ENCODE measurements at regions not wholly inside any gene's neighbourhood (a gene's known extent, or its start where the extent isn't known, plus 50 kb on each side); places are given as distances from the start of the nearest gene placed in this dataset.
A peak's percentile ranks its signal among the peaks of the same experiment; 100 is the strongest.

GRCh38 chr10:31081937-31082840 lies 50.5 kb upstream of the ZNF438 start:
- no peak for DNase-seq (ENCODE audit: low read depth)

DNA sequence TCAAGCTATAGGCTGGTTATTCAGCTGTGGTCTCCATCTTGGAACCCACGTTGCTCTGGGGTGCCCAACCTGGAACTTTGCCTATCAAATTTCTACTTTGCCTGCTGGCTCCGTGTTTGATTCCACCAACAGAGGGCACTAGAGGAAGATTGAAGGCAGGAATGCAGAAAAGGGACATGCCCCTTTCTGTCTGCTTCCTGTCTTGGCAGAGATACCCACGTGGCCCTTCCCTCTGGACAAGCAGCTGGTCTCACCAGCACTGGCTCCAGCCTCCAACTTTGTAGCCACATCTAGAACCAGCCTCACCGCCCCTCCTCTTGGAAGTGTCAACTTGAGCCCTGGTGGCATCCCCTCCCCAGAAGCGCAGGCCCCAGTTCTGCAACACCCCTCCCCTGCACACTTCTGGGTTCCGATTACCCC lies 52.1 kb upstream of the ZNF438 start:
- DNase-seq (ENCODE audit: low read depth) = peak; percentile 2

DNA sequence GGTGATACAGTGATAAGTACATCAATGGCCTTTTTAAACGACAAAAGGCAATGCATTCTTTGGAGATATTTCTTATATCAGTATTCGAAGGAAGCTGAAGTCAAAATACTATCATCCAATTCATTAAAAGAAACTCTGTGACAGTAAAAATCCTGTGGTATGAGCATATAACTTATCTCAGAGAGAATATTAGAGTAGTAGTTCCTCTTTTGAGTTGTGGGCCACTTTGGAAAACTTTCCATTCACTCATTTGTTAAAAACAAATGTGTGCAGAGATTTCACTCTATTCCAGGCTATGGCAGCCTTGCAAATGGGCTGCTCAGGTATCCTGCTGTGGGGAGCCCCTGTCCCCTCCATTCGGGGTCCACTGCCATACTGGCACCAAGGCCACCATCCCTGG lies 55.3 kb upstream of the ZNF438 start:
- DNase-seq (ENCODE audit: low read depth) = no peak

DNA sequence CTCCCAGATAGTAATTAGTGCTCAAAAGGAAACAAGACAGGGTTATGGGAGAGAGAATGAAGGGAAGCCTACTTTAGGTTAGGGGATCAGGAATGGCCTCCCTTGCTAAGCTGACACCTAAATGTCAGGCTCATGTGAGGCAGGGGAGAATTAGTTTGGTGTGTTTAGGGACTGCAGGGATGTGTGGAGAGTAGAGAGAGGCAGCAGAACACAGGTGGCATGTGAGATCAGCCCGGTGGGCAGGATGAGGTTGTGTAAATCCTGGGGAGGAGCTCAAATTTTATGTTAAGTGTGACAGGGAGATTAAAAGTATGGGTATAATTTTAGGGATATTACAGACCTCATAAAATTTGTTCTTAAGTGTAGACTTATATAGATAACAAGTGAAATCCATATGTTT lies 56.2 kb upstream of the ZNF438 start:
- no peak for DNase-seq (ENCODE audit: low read depth)

DNA sequence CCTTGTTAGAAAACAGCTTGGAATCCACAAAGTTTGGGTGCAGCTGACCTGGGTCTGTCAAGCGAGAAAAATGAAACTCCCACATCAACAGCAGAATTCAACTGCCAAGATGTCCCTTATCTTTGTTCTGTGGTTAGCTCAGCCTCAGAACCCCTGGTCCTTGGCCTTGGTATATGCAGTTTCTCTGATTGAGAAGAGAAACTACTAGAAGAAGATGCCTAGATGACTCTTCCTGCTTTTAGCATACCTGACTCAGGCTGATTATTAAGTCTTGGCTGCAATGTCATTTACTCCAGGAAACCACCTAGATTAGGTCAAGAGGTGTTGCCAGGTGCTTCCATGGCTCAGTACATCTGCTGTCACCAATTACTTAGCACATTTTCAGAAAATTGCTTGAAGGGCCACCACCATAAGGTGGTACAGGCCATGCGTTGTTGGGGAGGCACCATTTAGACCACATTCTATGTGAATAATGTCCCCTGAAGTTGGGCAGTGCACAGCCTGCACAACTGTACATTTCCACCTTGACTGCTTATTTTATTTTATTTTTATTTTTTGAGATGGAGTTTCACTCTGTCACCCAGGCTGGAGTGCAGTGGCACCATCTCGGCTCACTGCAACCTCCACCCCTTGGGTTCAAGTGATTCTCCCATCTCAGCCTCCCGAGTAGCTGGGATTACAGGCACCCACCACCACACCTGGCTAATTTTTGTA lies 59.4 kb upstream of the ZNF438 start:
- no peak for DNase-seq (ENCODE audit: low read depth)

- DNase-seq (ENCODE audit: low read depth) = no peak
Measured at GRCh38 chr10:31095677-31096560, 64.3 kb upstream of the ZNF438 start.

GRCh38 chr10:31098046-31098445 lies 66.4 kb upstream of the ZNF438 start:
- DNase-seq (ENCODE audit: low read depth) = no peak

DNA sequence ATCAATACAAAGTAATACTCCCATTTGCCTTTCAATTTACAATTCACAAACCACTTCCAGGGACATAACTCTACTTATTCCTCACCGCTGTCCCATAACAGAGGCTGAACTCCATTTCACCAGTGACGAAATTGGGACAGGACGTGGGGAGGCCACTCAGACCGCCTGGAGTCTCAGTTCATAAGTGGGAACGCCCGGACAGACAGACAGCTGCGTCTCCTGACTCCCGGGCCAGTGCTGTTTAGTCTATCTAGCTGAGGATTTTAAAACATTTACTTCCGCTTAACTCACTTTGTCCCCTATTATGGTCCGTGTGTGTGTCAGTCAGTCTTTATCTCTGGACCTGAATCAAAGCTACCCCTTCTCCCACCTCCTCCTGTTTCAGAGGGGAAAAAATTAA lies 67.4 kb upstream of the ZNF438 start:
- DNase-seq (ENCODE audit: low read depth) = no peak

DNA sequence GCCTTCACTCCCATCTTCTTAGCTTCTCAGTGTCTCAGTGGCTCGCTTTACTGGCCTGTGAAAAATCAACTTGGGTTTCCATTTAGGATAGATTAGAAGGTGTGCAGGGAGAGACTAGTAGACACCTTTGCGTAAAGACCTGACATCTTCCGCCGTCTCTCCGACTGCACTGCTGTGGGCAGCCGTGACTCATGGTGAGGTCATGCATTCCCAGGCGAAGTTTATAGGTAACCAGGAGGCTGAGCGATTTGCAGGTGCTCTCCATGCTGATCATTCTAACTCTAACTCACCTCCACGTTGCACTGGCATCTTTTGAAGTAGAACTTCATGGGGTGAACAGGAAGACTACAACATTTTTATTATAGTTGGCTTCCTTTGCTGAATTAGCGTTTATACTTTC lies 68.0 kb upstream of the ZNF438 start:
- DNase-seq (ENCODE audit: low read depth) = peak; percentile 8

DNA sequence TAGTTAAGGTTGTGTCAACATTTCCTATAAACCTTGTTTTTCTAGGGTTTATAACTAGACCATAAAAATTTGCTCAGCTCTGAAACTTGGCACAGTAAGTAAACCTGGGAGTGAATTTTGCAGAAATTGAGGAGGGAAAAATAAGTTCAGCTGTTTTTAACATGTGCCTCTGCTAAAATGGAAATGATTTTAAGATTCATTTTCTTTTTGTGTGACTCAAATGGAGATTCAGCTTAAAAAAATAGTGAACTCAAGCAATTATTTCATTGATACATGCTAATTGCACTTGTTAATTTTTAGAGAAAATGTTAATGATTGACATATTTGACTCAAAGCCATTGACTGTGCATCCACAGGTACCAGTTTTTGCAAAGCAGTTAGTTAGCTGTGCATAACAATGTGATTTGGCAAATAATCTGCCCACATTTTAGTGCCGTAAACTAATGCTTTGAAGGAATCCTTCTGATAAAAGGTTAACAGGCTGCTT lies 68.5 kb upstream of the ZNF438 start:
- no peak for DNase-seq (ENCODE audit: low read depth)

DNA sequence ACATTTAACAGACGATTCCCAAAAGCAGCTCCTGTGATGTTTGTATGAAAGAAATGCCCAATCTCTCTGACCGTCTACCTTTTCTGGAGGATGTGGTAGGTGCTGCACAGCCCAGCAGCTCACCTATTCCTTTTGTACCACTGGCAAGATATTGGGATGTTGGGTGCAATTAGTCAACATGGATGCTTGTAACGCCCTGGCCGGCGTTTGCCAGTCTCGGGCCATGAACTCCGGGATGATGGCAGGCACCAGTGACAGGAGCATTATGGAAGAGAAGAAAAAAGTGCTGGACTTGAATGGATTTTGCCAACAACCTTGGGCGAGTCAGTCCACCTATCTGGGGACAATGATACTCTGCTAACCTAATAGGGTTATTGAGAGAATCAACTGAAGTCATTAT lies 69.0 kb upstream of the ZNF438 start:
- DNase-seq (ENCODE audit: low read depth) = no peak

- peak; percentile 13 for DNase-seq (ENCODE audit: low read depth)
Measured at GRCh38 chr10:31101123-31101522, 69.5 kb upstream of the ZNF438 start.

GRCh38 chr10:31102421-31102820 lies 70.8 kb upstream of the ZNF438 start:
- no peak for DNase-seq (ENCODE audit: low read depth)

GRCh38 chr10:31103112-31103511 lies 71.4 kb upstream of the ZNF438 start:
- no peak for DNase-seq (ENCODE audit: low read depth)

- DNase-seq (ENCODE audit: low read depth) = no peak
Measured at GRCh38 chr10:31112961-31113360, 81.3 kb upstream of the ZNF438 start.

GRCh38 chr10:31116226-31116625 lies 84.6 kb upstream of the ZNF438 start:
- no peak for DNase-seq (ENCODE audit: low read depth)

- DNase-seq (ENCODE audit: low read depth) = no peak
Measured at GRCh38 chr10:31118556-31118955, 86.9 kb upstream of the ZNF438 start.

DNA sequence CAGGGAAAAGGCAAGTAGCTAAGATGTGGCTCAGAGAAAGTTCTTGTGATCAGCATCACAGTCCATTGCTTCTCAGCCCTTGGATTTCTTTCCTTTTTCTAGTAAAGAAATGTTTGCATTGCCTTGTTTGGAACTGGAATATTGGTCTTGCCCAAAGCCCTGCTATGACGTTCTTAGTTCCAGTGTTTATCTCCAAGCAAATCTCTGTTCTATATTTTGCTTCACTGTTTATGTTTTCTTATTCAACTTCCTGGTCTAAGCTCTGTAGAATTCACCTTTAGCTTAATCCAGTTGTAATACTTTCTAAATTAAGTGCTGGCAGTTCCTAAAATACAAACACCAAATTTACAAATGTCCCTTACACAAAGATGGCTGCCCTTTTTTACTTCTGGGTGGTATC lies 88.7 kb upstream of the ZNF438 start:
- DNase-seq (ENCODE audit: low read depth) = no peak

- DNase-seq (ENCODE audit: low read depth) = no peak
Measured at GRCh38 chr10:31120961-31121685, 89.5 kb upstream of the ZNF438 start.

DNA sequence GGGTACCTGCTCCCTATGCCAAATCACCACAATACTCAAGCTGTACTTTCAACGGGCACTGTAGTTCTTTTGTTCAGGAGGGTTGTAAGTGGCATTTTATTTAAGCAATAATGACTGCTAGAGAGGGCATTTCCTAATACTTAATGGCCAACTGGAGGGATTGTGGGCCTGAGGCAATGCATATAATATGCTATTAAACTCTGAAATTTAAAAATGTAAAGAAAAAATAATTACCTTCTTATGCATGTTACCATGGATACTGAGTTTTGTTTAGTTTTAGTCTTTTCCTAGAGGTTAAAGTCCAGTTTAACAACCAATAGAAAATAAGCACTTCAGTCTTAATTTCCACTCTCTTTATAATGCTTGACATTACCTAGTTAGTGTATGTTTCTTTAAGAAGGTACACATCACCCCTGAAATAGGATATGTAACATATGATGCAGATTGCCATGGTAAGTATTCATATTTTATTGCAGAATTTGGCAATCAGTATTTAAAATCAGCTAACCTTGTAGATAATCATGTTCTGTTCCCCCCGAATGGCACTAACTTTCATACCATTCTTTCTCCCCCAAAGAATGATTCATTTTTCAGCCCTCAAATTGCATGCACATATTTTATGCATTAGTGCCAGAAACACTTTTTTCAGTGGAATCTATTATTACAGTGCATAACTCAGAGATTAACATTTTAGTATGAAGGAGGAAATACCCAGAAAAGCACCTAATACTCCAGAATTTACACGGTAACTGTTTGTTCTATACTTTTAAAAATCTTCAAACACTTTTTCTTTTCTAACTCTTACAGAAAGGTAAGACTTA lies 90.3 kb upstream of the ZNF438 start:
- no peak for DNase-seq (ENCODE audit: low read depth)

- DNase-seq (ENCODE audit: low read depth) = no peak
Measured at GRCh38 chr10:31123946-31124345, 92.3 kb upstream of the ZNF438 start.

Data from activated T-helper 1 cell treated with Interleukin-2 at 50 U/mL for 16 hours (primary cell).